GM12878 (cell line): ENCODE measurements at regions not wholly inside any gene's neighbourhood (a gene's known extent, or its start where the extent isn't known, plus 50 kb on each side); places are given as distances from the start of the nearest gene placed in this dataset.

Experiments
- ATAC-seq: fragments of 200-7000 bp; cut with Tn5 transposase; 3 replicates; pipeline ENCODE4 v1.9.1; 2020; ENCODE audit warnings: mild to moderate bottlenecking, moderate library complexity
- BruUV-seq: library from RNA; stranded (reverse); fragments of 400-500 nt; replicated peaks from 2 replicates; lab custom pipeline; 2021; lab: Mats Ljungman, UMichigan
- CTCF ChIA-PET: fragments of 300-600 bp; sonication (Branson Sonifier 250); formaldehyde crosslinking; extraction: SDS; loops from one replicate; lab custom pipeline; 2021; ENCODE audit warnings: inconsistent platforms; lab: Yijun Ruan, JAX
- POLR2A ChIA-PET: fragments of 350-600 bp; formaldehyde crosslinking; extraction: SDS; loops from one replicate; lab custom pipeline; 2021; ENCODE audit warnings: inconsistent platforms; lab: Charles Lee
- RAD21 ChIA-PET: fragments of 300-600 bp; sonication (Branson Sonifier 250); formaldehyde crosslinking; loops from one replicate; lab custom pipeline; 2023; ENCODE audit warnings: antibody characterized with exemption; ENCODE audit not compliant: unreplicated experiment; lab: Charles Lee
- SMC1A ChIA-PET: fragments of 300-600 bp; sonication (Branson Sonifier 250); formaldehyde crosslinking; loops from one replicate; lab custom pipeline; 2023; ENCODE audit not compliant: unreplicated experiment, uncharacterized antibody; lab: Charles Lee
- DNase-seq: peaks from one replicate; pipeline ENCODE4 v3.0.0-alpha.2; 2011; ENCODE audit warnings: low read depth, low spot score
- FAIRE-seq: peaks from 3 replicates; lab custom pipeline; 2011; peaks lifted over from hg19 to GRCh38; lab: Jason Lieb, UNC
- H2AFZ ChIP-seq: 2 replicates; pipeline ENCODE4 v1.6.0; 2011; ENCODE audit warnings: low read depth, low read length, control low read depth; ENCODE audit not compliant: control insufficient read depth
- H3K27ac ChIP-seq: 2 replicates; pipeline ENCODE4 v1.5.1; 2011; ENCODE audit warnings: control low read depth; ENCODE audit not compliant: control insufficient read depth, insufficient read depth
- H3K27me3 ChIP-seq, 2 experiments: replicated peaks in 1 of 2; 2 replicates each; pipeline versions ENCODE4 v1.6.0 to v1.6.1; 2011; ENCODE audit warnings: low read length in 1 of 2; ENCODE audit not compliant: control insufficient read depth in 2 of 2, insufficient read depth in 2 of 2
- H3K36me3 ChIP-seq, 2 experiments: 2 replicates each; pipeline ENCODE4 v1.5.1; 2011; ENCODE audit warnings: low read length in 1 of 2; ENCODE audit not compliant: control insufficient read depth in 2 of 2, insufficient read depth in 2 of 2
- H3K4me1 ChIP-seq: 2 replicates; pipeline ENCODE4 v1.6.1; 2011; ENCODE audit warnings: mild to moderate bottlenecking, low read length, moderate library complexity, mixed read lengths; ENCODE audit not compliant: control insufficient read depth, insufficient read depth
- H3K4me2 ChIP-seq: 2 replicates; pipeline ENCODE4 v1.6.0; 2011; ENCODE audit warnings: control low read depth; ENCODE audit not compliant: control insufficient read depth, insufficient read depth
- H3K4me3 ChIP-seq: fragments of 200-600 bp; sonication (generic); 2 replicates; pipeline ENCODE4 v1.5.1; 2016
- H3K79me2 ChIP-seq: 2 replicates; pipeline ENCODE4 v1.6.0; 2011; ENCODE audit warnings: low read length; ENCODE audit not compliant: control insufficient read depth, insufficient read depth
- H3K9ac ChIP-seq: 2 replicates; pipeline ENCODE4 v1.8.0; 2011; ENCODE audit warnings: low read length, control low read depth, mixed read lengths; ENCODE audit not compliant: control insufficient read depth, insufficient read depth
- H3K9me3 ChIP-seq: replicated peaks from 3 replicates; pipeline ENCODE4 v1.5.1; 2011; ENCODE audit warnings: mild to moderate bottlenecking, low read length; ENCODE audit not compliant: control insufficient read depth, insufficient read depth
- H4K20me1 ChIP-seq: 2 replicates; pipeline ENCODE4 v1.6.0; 2011; ENCODE audit not compliant: control insufficient read depth, insufficient read depth
- CHD2 ChIP-seq: IDR thresholded peaks from 2 replicates; pipeline ENCODE4 v1.6.1; 2011; ENCODE audit warnings: low read depth, low read length, improper control_type of control experiment, borderline replicate concordance
- ESRRA ChIP-seq: IDR thresholded peaks from 2 replicates; pipeline ENCODE4 v1.6.1; 2012; ENCODE audit warnings: mild to moderate bottlenecking, low read length, improper control_type of control experiment
- EZH2 ChIP-seq: IDR thresholded peaks from 2 replicates; pipeline ENCODE4 v1.6.1; 2012; ENCODE audit warnings: low read depth, mild to moderate bottlenecking, control low read depth, inconsistent platforms, low read length, borderline replicate concordance; ENCODE audit not compliant: control insufficient read depth
- KDM1A ChIP-seq: fragments of 200-600 bp; sonication (generic); IDR thresholded peaks from 2 replicates; pipeline ENCODE4 v1.6.1; 2016; ENCODE audit warnings: borderline replicate concordance
- NBN ChIP-seq: fragments of 450-650 bp; IDR thresholded peaks from 2 replicates; pipeline ENCODE4 v1.6.1; 2016
- NFIC ChIP-seq: IDR thresholded peaks from 2 replicates; pipeline ENCODE4 v1.6.1; 2012; ENCODE audit warnings: low read depth, mild to moderate bottlenecking, inconsistent platforms, low read length, moderate library complexity
- RAD51 ChIP-seq: fragments of 450-650 bp; IDR thresholded peaks from 2 replicates; pipeline ENCODE4 v1.6.1; 2016; ENCODE audit warnings: moderate library complexity, mild to moderate bottlenecking, inconsistent platforms
- RBBP5 ChIP-seq: fragments of 200-600 bp; sonication (generic); conservative IDR thresholded peaks from 2 replicates; pipeline ENCODE4 v1.6.1; 2016
- RUNX3 ChIP-seq: IDR thresholded peaks from 2 replicates; pipeline ENCODE4 v1.6.1; 2012; ENCODE audit warnings: low read length, inconsistent platforms
- WGBS: methylation state at CpG from one replicate; pipeline ENCODE4 v1.1.6; 2016; ENCODE audit warnings: low lambda C conversion rate; ENCODE audit not compliant: insufficient replicate concordance, insufficient coverage; ENCODE audit errors: missing lambda C conversion rate; 5-methylcytosine and 5-hydroxymethylcytosine counted together
- in situ Hi-C: fragments of 300-500 bp; cut with MboI; formaldehyde crosslinking; loops from 9 replicates; pipeline ENCODE4 v1.14.3; 2018; ENCODE audit warnings: mixed read lengths
- intact Hi-C: fragments of 100-400 bp; cut with micrococcal nuclease; formaldehyde crosslinking; loops from one replicate; pipeline ENCODE4 v1.14.2; 2022; ENCODE audit not compliant: unreplicated experiment
- TF ChIP-seq, protein P1 (sequence below): IDR thresholded peaks from 2 replicates; pipeline ENCODE4 v1.6.1; 2011; ENCODE audit warnings: mild to moderate bottlenecking, low read depth, low read length, moderate library complexity; ENCODE audit not compliant: insufficient replicate concordance
- TF ChIP-seq, protein P2 (sequence below): fragments of 450-650 bp; IDR thresholded peaks from 2 replicates; pipeline ENCODE4 v1.6.1; 2017; ENCODE audit warnings: mild to moderate bottlenecking, moderate library complexity

DNA sequence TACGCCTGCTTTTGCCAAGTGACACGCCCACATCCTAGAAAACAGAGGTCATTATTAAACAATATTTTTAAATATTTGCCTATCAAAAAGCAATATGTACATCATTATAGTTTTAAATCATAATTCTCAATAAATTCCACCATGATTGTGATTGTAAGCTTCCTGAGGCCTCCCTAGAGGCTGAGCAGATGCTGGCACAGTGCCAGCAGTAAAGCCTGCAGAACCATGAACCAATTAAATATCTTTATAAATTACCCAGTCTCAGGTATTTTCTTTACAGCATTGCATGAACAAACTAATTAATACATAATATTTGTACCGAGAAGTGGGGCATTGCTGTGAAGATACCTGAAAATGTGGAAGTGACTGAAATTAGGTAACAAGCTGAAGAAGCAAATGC, 174.7 kb upstream of the TMEM196 start:
- CTCF ChIA-PET: no interaction called here
- Histone ChIP-seq H3K4me2 (no peak overlapping the region), H3K4me3 (no peak overlapping the region), H3K36me3 (no peaks in the 10 kb centered on the region), H4K20me1 (no peaks in the 10 kb centered on the region), H2AFZ (no peak overlapping the region), H3K9ac (no peak overlapping the region), H3K27ac (no peak overlapping the region), H3K9me3 (no peaks in the 10 kb centered on the region), H3K4me1 (no peaks in the 10 kb centered on the region), H3K79me2 (no peaks in the 10 kb centered on the region), H3K27me3 (no peaks in the 10 kb centered on the region)
- in situ Hi-C loops: no loop called here
- FAIRE-seq (no peak), DNase-seq (no peak), ATAC-seq (no peak)
- SMC1A ChIA-PET: no interaction called here
- intact Hi-C loops: no loop called here
- BruUV-seq: no TSS peak
- RAD21 ChIA-PET: no interaction called here
- whole genome bisulfite sequencing: 2% methylated on average over 3 of the region's 3 CpGs
- TF ChIP-seq NBN (no peak), KDM1A (no peak), CHD2 (no peak)
- POLR2A ChIA-PET: no interaction called here

DNA sequence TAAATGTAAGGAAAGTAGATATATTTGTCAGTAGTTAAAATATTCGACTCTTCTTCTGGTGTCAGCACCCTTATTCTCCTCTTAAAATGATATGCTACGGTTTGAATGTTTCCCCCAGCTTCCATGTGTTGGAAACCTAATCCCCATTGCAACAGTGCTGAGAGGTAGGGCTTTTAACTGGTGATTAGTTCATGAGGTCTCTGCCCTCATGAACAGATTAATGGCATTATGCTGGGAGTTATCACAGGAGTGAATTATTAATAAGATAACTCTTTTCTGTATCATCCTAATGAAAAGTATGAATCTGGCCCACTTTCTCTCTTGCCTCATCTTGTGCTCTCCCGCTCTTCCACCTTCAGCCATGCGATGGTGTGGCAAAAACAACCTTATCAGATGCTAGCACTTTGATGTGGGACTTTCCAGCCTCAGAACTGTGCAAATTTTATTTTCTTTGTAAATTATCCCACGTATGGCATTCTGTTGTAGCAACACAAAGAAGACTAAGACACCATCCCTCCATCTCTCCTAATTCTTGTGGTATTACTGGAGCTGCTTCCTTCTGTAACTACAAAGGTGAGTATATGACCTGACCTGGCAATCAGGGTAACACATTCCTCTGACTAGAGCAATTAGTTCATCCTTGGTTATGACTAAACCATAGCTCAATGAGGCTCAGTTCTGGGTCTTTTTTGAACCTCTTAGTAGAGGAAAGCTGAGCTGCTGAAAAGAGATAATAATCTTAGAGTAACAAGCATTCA, 171.1 kb upstream of the TMEM196 start:
- no peak overlapping the region for H3K27ac ChIP-seq
- no peaks in the 10 kb centered on the region for H3K9me3 ChIP-seq
- no peaks in the 10 kb centered on the region for H3K4me1 ChIP-seq
- WGBS: 31% methylated on average over 5 of the region's 5 CpGs
- intact Hi-C loops (no loop called here), in situ Hi-C loops (no loop called here)
- no peaks in the 10 kb centered on the region for H3K27me3 ChIP-seq
- no peak overlapping the region for H3K9ac ChIP-seq
- no peak overlapping the region for H3K4me2 ChIP-seq
- no peaks in the 10 kb centered on the region for H3K36me3 ChIP-seq
- H3K4me3 ChIP-seq: no peak overlapping the region
- RAD21 ChIA-PET: no interaction called here
- no peak for ATAC-seq
- POLR2A ChIA-PET: no interaction called here
- H2AFZ ChIP-seq: no peak overlapping the region
- no peaks in the 10 kb centered on the region for H3K79me2 ChIP-seq
- no peak for DNase-seq
- H4K20me1 ChIP-seq: no peaks in the 10 kb centered on the region
- no peak for FAIRE-seq
- SMC1A ChIA-PET: interaction anchor here (1.1 kb wide), 1 partner anchor 16 kb away, joined by 3 read pairs; no protein-coding TSS in a partner anchor
- CTCF ChIA-PET: interaction anchor here (1.3 kb wide), 1 partner anchor 458 kb away, joined by 3 read pairs; no protein-coding TSS in a partner anchor
- BruUV-seq: no TSS peak
- TF ChIP-seq ESRRA (no peak), RAD51 (no peak), RBBP5 (no peak), RUNX3 (no peak), EZH2 (no peak), NFIC (no peak)
- TF ChIP-seq, protein P1, sequence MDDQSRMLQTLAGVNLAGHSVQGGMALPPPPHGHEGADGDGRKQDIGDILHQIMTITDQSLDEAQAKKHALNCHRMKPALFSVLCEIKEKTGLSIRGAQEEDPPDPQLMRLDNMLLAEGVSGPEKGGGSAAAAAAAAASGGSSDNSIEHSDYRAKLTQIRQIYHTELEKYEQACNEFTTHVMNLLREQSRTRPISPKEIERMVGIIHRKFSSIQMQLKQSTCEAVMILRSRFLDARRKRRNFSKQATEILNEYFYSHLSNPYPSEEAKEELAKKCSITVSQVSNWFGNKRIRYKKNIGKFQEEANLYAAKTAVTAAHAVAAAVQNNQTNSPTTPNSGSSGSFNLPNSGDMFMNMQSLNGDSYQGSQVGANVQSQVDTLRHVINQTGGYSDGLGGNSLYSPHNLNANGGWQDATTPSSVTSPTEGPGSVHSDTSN: no peak
- TF ChIP-seq, protein P2, sequence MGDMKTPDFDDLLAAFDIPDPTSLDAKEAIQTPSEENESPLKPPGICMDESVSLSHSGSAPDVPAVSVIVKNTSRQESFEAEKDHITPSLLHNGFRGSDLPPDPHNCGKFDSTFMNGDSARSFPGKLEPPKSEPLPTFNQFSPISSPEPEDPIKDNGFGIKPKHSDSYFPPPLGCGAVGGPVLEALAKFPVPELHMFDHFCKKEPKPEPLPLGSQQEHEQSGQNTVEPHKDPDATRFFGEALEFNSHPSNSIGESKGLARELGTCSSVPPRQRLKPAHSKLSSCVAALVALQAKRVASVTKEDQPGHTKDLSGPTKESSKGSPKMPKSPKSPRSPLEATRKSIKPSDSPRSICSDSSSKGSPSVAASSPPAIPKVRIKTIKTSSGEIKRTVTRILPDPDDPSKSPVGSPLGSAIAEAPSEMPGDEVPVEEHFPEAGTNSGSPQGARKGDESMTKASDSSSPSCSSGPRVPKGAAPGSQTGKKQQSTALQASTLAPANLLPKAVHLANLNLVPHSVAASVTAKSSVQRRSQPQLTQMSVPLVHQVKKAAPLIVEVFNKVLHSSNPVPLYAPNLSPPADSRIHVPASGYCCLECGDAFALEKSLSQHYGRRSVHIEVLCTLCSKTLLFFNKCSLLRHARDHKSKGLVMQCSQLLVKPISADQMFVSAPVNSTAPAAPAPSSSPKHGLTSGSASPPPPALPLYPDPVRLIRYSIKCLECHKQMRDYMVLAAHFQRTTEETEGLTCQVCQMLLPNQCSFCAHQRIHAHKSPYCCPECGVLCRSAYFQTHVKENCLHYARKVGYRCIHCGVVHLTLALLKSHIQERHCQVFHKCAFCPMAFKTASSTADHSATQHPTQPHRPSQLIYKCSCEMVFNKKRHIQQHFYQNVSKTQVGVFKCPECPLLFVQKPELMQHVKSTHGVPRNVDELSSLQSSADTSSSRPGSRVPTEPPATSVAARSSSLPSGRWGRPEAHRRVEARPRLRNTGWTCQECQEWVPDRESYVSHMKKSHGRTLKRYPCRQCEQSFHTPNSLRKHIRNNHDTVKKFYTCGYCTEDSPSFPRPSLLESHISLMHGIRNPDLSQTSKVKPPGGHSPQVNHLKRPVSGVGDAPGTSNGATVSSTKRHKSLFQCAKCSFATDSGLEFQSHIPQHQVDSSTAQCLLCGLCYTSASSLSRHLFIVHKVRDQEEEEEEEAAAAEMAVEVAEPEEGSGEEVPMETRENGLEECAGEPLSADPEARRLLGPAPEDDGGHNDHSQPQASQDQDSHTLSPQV: no peak
